Activated CD4-positive, alpha-beta T cell treated with anti-CD3 and anti-CD28 coated beads for 36 hours (primary cell): ENCODE measurements at regions not wholly inside any gene's neighbourhood (a gene's known extent, or its start where the extent isn't known, plus 50 kb on each side); places are given as distances from the start of the nearest gene placed in this dataset.

ENCODE experiments used
- ATAC-seq: fragments of 200-7000 bp; cut with Tn5 transposase; one replicate; pipeline ENCODE4 v1.10.0; 2021; ENCODE audit warnings: mild to moderate bottlenecking, moderate library complexity
- CTCF ChIA-PET: fragments of 350-600 bp; sonication (Branson Sonifier 250); formaldehyde crosslinking; loops from one replicate; lab custom pipeline; 2021; ENCODE audit warnings: antibody characterized with exemption; lab: Charles Lee
- POLR2A ChIA-PET: fragments of 350-600 bp; sonication (Branson Sonifier 250); formaldehyde crosslinking; loops from one replicate; lab custom pipeline; 2021; ENCODE audit warnings: antibody characterized with exemption, inconsistent platforms; lab: Charles Lee
- DNase-seq: peaks from one replicate; pipeline ENCODE4 v3.0.0-alpha.2; 2020
- H3K27ac Mint-ChIP-seq: one replicate; pipeline ENCODE4 v1.8.0; 2021; ENCODE audit warnings: mixed read lengths
- H3K27me3 Mint-ChIP-seq: one replicate; pipeline ENCODE4 v1.8.0; 2021; ENCODE audit warnings: mixed read lengths
- H3K36me3 Mint-ChIP-seq: one replicate; pipeline ENCODE4 v1.8.0; 2021; ENCODE audit warnings: low read depth, mixed read lengths
- H3K4me1 Mint-ChIP-seq: one replicate; pipeline ENCODE4 v1.8.0; 2021; ENCODE audit warnings: mixed read lengths
- H3K4me3 Mint-ChIP-seq: one replicate; pipeline ENCODE4 v1.8.0; 2021; ENCODE audit warnings: mild to moderate bottlenecking, moderate library complexity, mixed read lengths
- H3K9me3 Mint-ChIP-seq: one replicate; pipeline ENCODE4 v1.8.0; 2021; ENCODE audit warnings: low read depth, mixed read lengths
- intact Hi-C, 2 experiments: fragments of 100-400 bp; cut with DNase I in 1 of 2; cut with micrococcal nuclease in 1 of 2; formaldehyde crosslinking; loops; one replicate each; pipeline versions ENCODE4 v1.14.2 to v1.15.1; 2022 to 2024; cut with DNase I, micrococcal nuclease

DNA sequence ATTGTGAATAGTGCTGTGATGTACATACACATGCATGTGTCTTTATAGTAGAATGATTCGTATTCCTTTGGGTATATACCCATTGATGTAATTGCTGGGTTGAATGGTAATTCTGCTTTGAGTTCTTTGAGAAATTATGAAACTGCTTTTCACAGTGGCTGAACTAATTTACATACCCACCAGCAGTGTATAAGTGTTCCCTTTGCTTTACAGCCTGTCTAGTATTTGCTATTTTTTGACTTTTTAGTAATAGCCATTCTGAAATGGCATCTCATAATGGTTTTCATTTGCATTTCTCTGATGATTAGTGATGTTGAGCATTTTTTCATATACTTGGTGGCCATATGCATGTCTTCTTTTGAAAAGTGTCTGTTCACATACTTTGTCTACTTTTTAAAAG, 54.5 kb upstream of the FAM78B start:
- peaks cover 55% of the 10 kb centered on the region for H3K9me3 Mint-ChIP-seq
- no peaks in the 10 kb centered on the region for H3K27me3 Mint-ChIP-seq
- no peak overlapping the region for H3K4me3 Mint-ChIP-seq
- ChIA-PET POLR2A (no interaction called here), CTCF (no interaction called here)
- H3K36me3 Mint-ChIP-seq = peaks cover 2% of the 10 kb centered on the region
- ATAC-seq (no peak), DNase-seq (no peak)
- intact Hi-C loops = no loop called here
- H3K4me1 Mint-ChIP-seq = no peaks in the 10 kb centered on the region
- no peak overlapping the region for H3K27ac Mint-ChIP-seq

GRCh38 chr1:166233750-166234366, 67.1 kb upstream of the FAM78B start:
- Mint-ChIP-seq H3K9me3 (peaks cover 9% of the 10 kb centered on the region), H3K4me3 (no peak overlapping the region), H3K36me3 (no peaks in the 10 kb centered on the region), H3K4me1 (no peaks in the 10 kb centered on the region), H3K27ac (no peak overlapping the region), H3K27me3 (no peaks in the 10 kb centered on the region)
- POLR2A ChIA-PET = no interaction called here
- CTCF ChIA-PET = no interaction called here
- ATAC-seq (no peak), DNase-seq (no peak)
- intact Hi-C loops = loop anchor here in 1 of 2 experiments (2.0 kb wide), 1 partner anchor 19 kb away; no protein-coding TSS in a partner anchor

GRCh38 chr1:166235728-166236127, 68.9 kb upstream of the FAM78B start:
- H3K4me1 Mint-ChIP-seq = no peaks in the 10 kb centered on the region
- peaks cover 4% of the 10 kb centered on the region for H3K9me3 Mint-ChIP-seq
- no peak overlapping the region for H3K27ac Mint-ChIP-seq

GRCh38 chr1:166237675-166238074, 70.9 kb upstream of the FAM78B start:
- Mint-ChIP-seq H3K4me1 (no peaks in the 10 kb centered on the region), H3K4me3 (no peak overlapping the region), H3K27ac (no peak overlapping the region), H3K36me3 (no peaks in the 10 kb centered on the region), H3K27me3 (no peaks in the 10 kb centered on the region), H3K9me3 (no peaks in the 10 kb centered on the region)
- intact Hi-C loops = loop anchor here in 1 of 2 experiments (2.0 kb wide), 1 partner anchor 19 kb away; no protein-coding TSS in a partner anchor
- ChIA-PET CTCF (no interaction called here), POLR2A (no interaction called here)
- ATAC-seq = no peak
- DNase-seq = no peak

More at GRCh38 chr1:166235728-166236127, 68.9 kb upstream of the FAM78B start:
- intact Hi-C loops = no loop called here
- CTCF ChIA-PET = no interaction called here
- ATAC-seq (no peak), DNase-seq (no peak)
- Mint-ChIP-seq H3K36me3 (no peaks in the 10 kb centered on the region), H3K4me3 (no peak overlapping the region), H3K27me3 (no peaks in the 10 kb centered on the region)
- POLR2A ChIA-PET = no interaction called here

DNA sequence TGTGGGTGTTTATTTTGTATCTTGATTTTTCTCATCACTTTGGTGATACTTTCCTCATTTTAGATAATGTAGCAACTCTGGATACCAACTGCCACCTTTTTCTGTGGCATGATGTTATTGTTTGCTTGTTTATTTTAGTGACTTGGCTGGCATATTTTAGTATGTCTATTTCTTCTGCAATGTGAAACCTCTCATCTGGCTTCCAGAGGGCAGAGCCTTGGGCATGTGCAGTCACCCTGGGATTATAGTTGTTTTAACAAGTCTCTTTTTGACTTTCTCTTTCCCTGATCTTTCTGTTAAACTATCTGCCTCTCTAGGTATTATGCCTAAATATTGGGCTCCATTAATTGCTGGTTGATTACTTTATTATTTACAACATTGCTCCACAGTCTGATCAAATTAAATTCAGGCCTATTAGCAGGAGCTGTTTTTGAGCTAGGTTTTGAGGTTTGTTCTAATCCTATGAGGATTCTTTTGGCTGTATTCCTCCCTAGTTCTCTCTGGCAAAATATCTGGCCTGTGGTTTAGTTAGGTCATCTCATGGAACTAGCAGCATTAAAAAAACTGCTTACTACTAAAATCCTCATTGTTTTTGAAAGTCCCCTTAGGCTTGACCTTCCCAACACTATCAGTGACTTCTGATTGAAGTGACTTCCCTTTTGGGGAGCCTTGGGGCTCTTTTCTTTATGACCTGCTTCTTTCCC, 86.4 kb upstream of the FAM78B start:
- Mint-ChIP-seq H3K27me3 (no peaks in the 10 kb centered on the region), H3K4me1 (no peaks in the 10 kb centered on the region), H3K36me3 (no peaks in the 10 kb centered on the region), H3K9me3 (peaks cover 10% of the 10 kb centered on the region), H3K4me3 (no peak overlapping the region), H3K27ac (no peak overlapping the region)
- intact Hi-C loops = loop anchor here in 1 of 2 experiments (2.0 kb wide), 1 partner anchor 20 kb away; no protein-coding TSS in a partner anchor
- ATAC-seq (no peak), DNase-seq (no peak)
- ChIA-PET CTCF (no interaction called here), POLR2A (no interaction called here)

DNA sequence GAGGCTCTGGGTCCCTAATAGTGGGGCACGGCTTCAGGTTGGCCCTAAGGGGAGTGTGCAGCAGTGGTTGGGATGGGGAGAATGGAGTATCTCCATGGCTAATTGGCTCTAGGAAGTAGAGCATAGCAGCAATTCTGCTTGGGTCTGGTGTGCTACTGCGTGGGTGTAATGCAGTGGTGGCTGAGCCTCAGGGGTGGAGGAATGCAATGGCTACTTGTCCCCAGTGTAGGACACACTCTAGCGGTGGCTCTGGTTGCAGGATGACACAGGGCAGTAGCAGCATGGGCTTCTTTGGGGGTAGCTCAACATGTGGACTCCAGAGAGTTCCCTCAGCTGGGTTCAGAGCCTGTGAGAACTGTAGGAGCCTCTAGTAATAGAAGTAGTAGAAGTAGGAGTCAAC, 91.2 kb upstream of the FAM78B start:
- Mint-ChIP-seq H3K4me3 (no peak overlapping the region), H3K27ac (no peak overlapping the region), H3K36me3 (no peaks in the 10 kb centered on the region), H3K27me3 (peaks cover 2% of the 10 kb centered on the region), H3K9me3 (peaks cover 5% of the 10 kb centered on the region), H3K4me1 (no peaks in the 10 kb centered on the region)
- ChIA-PET POLR2A (no interaction called here), CTCF (no interaction called here)
- DNase-seq = no peak
- ATAC-seq = no peak
- intact Hi-C loops = no loop called here

DNA sequence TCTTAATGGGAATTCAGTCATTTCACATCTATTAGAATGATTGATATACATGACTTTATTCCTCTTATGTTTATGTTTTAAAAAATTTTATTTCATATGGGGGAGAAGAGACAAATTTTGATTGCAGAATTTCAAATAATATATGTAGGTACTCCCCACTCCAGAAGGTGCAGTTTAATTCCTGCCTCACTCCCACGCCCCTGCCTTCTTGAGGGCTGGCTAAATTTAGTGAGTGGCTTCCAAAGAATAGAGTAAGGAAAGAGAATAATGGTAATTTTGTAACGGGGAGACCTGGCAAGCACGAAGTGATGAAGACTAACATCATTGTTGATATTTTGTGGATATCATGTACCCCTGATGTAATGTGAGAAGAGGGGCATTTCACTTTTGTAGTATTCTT, 94.7 kb upstream of the FAM78B start:
- no peak overlapping the region for H3K27ac Mint-ChIP-seq
- H3K4me3 Mint-ChIP-seq = no peak overlapping the region
- peaks cover 2% of the 10 kb centered on the region for H3K27me3 Mint-ChIP-seq
- ChIA-PET POLR2A (no interaction called here), CTCF (no interaction called here)
- H3K4me1 Mint-ChIP-seq = no peaks in the 10 kb centered on the region
- DNase-seq = no peak
- intact Hi-C loops = no loop called here
- ATAC-seq = no peak
- H3K9me3 Mint-ChIP-seq = peaks cover 1% of the 10 kb centered on the region
- H3K36me3 Mint-ChIP-seq = no peaks in the 10 kb centered on the region

GRCh38 chr1:166270476-166271150, 103.8 kb upstream of the FAM78B start:
- no peak for ATAC-seq
- H3K4me3 Mint-ChIP-seq = no peak overlapping the region

GRCh38 chr1:166271151-166271538, 104.3 kb upstream of the FAM78B start:
- intact Hi-C loops = no loop called here
- ATAC-seq (no peak), DNase-seq (no peak)
- POLR2A ChIA-PET = no interaction called here
- Mint-ChIP-seq H3K27ac (no peak overlapping the region), H3K36me3 (no peaks in the 10 kb centered on the region), H3K27me3 (no peaks in the 10 kb centered on the region), H3K9me3 (peaks cover 8% of the 10 kb centered on the region), H3K4me3 (no peak overlapping the region), H3K4me1 (no peaks in the 10 kb centered on the region)
- CTCF ChIA-PET = no interaction called here

More at GRCh38 chr1:166270476-166271150, 103.8 kb upstream of the FAM78B start:
- DNase-seq = no peak
- Mint-ChIP-seq H3K27ac (no peak overlapping the region), H3K9me3 (peaks cover 4% of the 10 kb centered on the region), H3K27me3 (no peaks in the 10 kb centered on the region), H3K36me3 (no peaks in the 10 kb centered on the region), H3K4me1 (no peaks in the 10 kb centered on the region)
- CTCF ChIA-PET = no interaction called here
- POLR2A ChIA-PET = no interaction called here
- intact Hi-C loops = no loop called here

DNA sequence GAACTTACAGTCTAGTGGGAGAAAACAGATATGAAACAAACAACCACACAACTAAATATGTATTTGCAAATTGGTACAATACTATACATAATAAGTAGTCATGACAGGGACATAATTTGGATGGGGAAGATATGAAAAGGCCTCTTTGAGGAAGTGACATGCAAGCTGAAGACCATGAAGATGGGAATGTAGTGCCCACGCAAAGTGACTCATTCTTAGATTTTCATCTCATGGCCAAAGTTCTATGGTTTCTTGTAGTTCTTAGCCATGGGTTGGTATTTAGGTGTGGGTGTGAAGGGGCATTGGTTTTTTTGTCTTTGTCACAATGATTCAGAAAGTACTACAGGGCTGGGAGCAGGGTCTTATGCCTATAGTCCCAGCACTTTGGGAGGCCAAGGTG, 105.4 kb upstream of the FAM78B start:
- peaks cover 8% of the 10 kb centered on the region for H3K9me3 Mint-ChIP-seq
- H3K27ac Mint-ChIP-seq = no peak overlapping the region
- intact Hi-C loops = no loop called here
- no peaks in the 10 kb centered on the region for H3K4me1 Mint-ChIP-seq
- ATAC-seq = no peak
- H3K36me3 Mint-ChIP-seq = no peaks in the 10 kb centered on the region
- no peak overlapping the region for H3K4me3 Mint-ChIP-seq
- ChIA-PET POLR2A (no interaction called here), CTCF (no interaction called here)
- no peaks in the 10 kb centered on the region for H3K27me3 Mint-ChIP-seq
- no peak for DNase-seq

GRCh38 chr1:166272851-166273250, 106.0 kb upstream of the FAM78B start:
- intact Hi-C loops = no loop called here
- H3K4me1 Mint-ChIP-seq = no peaks in the 10 kb centered on the region
- no peak for ATAC-seq
- DNase-seq = no peak
- no peak overlapping the region for H3K27ac Mint-ChIP-seq
- H3K4me3 Mint-ChIP-seq = no peak overlapping the region
- no peaks in the 10 kb centered on the region for H3K27me3 Mint-ChIP-seq
- H3K36me3 Mint-ChIP-seq = no peaks in the 10 kb centered on the region
- H3K9me3 Mint-ChIP-seq = peaks cover 8% of the 10 kb centered on the region
- POLR2A ChIA-PET = no interaction called here
- CTCF ChIA-PET = no interaction called here

DNA sequence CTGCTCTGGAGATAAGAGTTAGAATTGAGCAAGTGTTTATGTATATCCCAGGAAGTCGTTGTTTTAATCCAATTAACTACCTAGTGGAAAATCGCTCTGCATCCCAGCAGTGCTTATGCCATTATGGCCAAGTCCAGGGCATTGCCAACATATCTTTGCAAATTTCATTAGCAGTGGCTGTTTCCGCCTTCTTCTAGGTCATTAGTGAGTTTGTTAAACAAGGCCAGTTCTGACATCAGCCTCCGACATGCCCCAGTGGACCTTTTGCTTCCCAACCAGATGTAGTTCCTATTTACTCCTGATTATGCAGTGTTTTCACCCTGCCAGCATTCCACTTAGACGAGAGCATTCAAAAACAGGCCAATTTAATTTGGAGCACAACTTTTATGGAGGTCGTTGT, 106.8 kb upstream of the FAM78B start:
- Mint-ChIP-seq H3K9me3 (peaks cover 16% of the 10 kb centered on the region), H3K4me1 (no peaks in the 10 kb centered on the region), H3K27me3 (peaks cover 2% of the 10 kb centered on the region), H3K27ac (no peak overlapping the region), H3K36me3 (no peaks in the 10 kb centered on the region), H3K4me3 (no peak overlapping the region)
- ChIA-PET POLR2A (no interaction called here), CTCF (no interaction called here)
- intact Hi-C loops = no loop called here
- ATAC-seq (no peak), DNase-seq (no peak)
